ENCODE measurements at regions not wholly inside any gene's neighbourhood (a gene's known extent, or its start where the extent isn't known, plus 50 kb on each side); places are given as distances from the start of the nearest gene placed in this dataset.

GRCh38 chr2:71277536-71278103, 50.7 kb upstream of the PAIP2B start:
- peak; percentile 74 for DNase-seq

GRCh38 chr2:71277147-71277475, 50.2 kb upstream of the PAIP2B start:
- DNase-seq, result no peak

GRCh38 chr2:71276311-71277146, 49.6 kb upstream of the PAIP2B start:
- peak; percentile 94 for DNase-seq
